Skeletal muscle tissue (tissue), 3 donors: ENCODE measurements at regions not wholly inside any gene's neighbourhood (a gene's known extent, or its start where the extent isn't known, plus 50 kb on each side); places are given as distances from the start of the nearest gene placed in this dataset.

Experiments
- H3K27ac ChIP-seq: one replicate; pipeline ENCODE4 v1.7.0; 2013; ENCODE audit warnings: mild to moderate bottlenecking, low read depth, low read length, inconsistent platforms
- H3K27me3 ChIP-seq, 3 donors: one replicate each; pipeline ENCODE4 v1.7.0; 2013; ENCODE audit warnings: low read length in 3 of 3; ENCODE audit not compliant: control insufficient read depth in 3 of 3, insufficient read depth in 3 of 3
- H3K36me3 ChIP-seq, 3 donors: one replicate each; pipeline ENCODE4 v1.7.0; 2013; ENCODE audit warnings: low read length in 3 of 3; ENCODE audit not compliant: control insufficient read depth in 3 of 3, insufficient read depth in 3 of 3
- H3K4me1 ChIP-seq, 3 donors: one replicate each; pipeline ENCODE4 v1.7.0; 2013; ENCODE audit warnings: low read length in 3 of 3, mild to moderate bottlenecking in 3 of 3; ENCODE audit not compliant: control insufficient read depth in 3 of 3, insufficient read depth in 3 of 3
- H3K4me3 ChIP-seq, 3 donors: one replicate each; pipeline ENCODE4 v1.7.0; 2013; ENCODE audit warnings: low read length in 3 of 3
- H3K9ac ChIP-seq, 3 donors: one replicate each; pipeline ENCODE4 v1.7.0; 2013; ENCODE audit warnings: low read length in 3 of 3, mild to moderate bottlenecking in 3 of 3, moderate library complexity in 2 of 3, low read depth in 1 of 3
- H3K9me3 ChIP-seq, 3 donors: one replicate each; pipeline ENCODE4 v1.7.0; 2013; ENCODE audit warnings: low read length in 3 of 3; ENCODE audit not compliant: control insufficient read depth in 3 of 3
- donor health status: Osteomylitis.

DNA sequence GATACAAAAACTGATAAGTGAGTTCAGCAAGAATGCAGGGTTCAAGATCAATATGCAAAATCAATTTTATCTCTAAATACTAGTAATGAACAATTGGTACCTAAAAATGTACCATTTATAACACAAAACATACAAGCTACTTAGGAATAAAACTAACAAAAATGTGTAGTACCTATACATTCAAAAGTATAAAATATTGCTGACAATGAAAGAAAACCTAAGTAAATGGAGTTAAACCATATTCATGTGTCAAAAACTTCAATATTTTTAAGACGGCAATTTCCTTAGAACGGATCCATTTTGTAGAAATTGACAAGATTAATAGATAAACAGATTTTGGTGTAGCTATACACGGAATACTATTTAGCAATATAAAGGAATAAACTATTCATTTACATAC, 343.1 kb upstream of the CCDC54 start:
- Histone ChIP-seq H3K9ac (no peak overlapping the region), H3K4me1 (no peaks in the 10 kb centered on the region), H3K4me3 (no peak overlapping the region), H3K27ac (no peak overlapping the region), H3K27me3 (no peaks in the 10 kb centered on the region), H3K36me3 (no peaks in the 10 kb centered on the region), H3K9me3 (peaks cover 0 to 4% (median 3%) of the 10 kb centered on the region in 3 donors)

DNA sequence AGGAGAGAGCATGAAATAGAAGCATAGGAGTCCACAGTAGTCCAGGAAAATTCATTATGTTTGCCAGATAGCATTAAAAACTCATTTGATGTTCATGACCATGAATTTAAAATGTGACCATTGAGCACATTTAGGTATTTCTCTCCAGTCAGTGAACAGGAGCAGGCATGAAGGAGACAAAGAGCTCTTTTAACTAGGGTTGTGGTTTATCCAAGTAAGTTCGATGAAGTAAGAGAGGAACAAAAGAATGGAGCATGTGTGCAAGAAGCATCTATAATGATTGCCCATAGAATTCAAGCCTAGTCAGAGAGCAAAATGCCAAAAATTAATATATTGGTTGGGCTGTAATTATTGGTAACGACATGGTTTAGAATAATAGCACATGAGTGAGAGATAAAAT, 342.1 kb upstream of the CCDC54 start:
- Histone ChIP-seq H3K36me3 (no peaks in the 10 kb centered on the region), H3K9ac (no peak overlapping the region), H3K9me3 (peaks cover 0 to 4% (median 3%) of the 10 kb centered on the region in 3 donors), H3K27ac (no peak overlapping the region), H3K4me1 (no peaks in the 10 kb centered on the region), H3K4me3 (no peak overlapping the region), H3K27me3 (no peaks in the 10 kb centered on the region)

DNA sequence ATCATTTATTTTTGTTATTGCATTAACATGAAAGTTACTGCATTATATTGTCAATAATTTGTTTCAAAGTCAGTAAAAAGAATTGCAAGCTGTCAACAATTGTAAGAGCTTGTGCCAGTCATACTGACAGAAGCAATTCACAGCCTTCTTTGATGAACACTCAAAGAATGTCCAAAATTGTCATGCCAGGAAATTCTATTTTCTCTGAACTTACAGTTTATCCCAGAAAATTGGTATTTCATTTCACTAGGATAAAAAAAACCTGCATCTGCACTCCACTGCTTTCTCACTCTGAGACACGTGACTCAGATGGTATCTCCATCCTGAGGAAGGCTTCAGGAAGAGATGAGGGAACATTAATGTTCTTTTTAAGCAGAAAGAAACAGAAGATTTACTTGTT, 332.6 kb upstream of the CCDC54 start:
- H3K27me3 ChIP-seq: no peaks in the 10 kb centered on the region
- no peak overlapping the region for H3K9ac ChIP-seq
- H3K9me3 ChIP-seq: no peaks in the 10 kb centered on the region
- no peak overlapping the region for H3K27ac ChIP-seq
- no peaks in the 10 kb centered on the region for H3K36me3 ChIP-seq
- H3K4me1 ChIP-seq: no peaks in the 10 kb centered on the region
- no peak overlapping the region for H3K4me3 ChIP-seq

DNA sequence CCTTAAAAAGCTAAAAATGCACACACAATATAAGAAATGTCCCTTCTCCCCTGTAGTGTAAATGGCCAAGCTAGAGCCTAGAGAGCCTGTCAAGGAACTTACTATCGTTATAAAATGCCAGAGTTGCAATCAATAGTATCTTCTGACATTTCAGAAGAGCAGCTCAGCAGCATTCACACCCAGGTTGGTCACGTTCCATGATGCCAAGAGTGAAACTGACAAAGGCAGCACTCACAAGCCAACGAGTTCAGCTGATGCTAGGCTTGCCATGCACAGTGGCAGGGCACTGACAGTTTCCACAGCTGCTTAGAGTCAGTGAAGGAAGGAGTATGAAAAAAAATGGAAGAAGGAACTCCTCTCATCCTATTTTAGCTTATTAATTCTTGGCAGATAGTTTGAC, 331.4 kb upstream of the CCDC54 start:
- Histone ChIP-seq H3K9me3 (no peaks in the 10 kb centered on the region), H3K27ac (no peak overlapping the region), H3K9ac (no peak overlapping the region), H3K36me3 (no peaks in the 10 kb centered on the region), H3K4me3 (no peak overlapping the region), H3K4me1 (no peaks in the 10 kb centered on the region), H3K27me3 (no peaks in the 10 kb centered on the region)

- H3K36me3 ChIP-seq: no peaks in the 10 kb centered on the region
Measured at GRCh38 chr3:107055181-107055942, 321.9 kb upstream of the CCDC54 start.

GRCh38 chr3:107061466-107061865, 315.8 kb upstream of the CCDC54 start:
- Histone ChIP-seq H3K36me3 (no peaks in the 10 kb centered on the region), H3K27me3 (no peaks in the 10 kb centered on the region), H3K9me3 (no peaks in the 10 kb centered on the region), H3K27ac (no peak overlapping the region), H3K9ac (no peak overlapping the region), H3K4me1 (peaks cover 2 to 8% (median 5%) of the 10 kb centered on the region in 3 donors), H3K4me3 (no peak overlapping the region)

More at GRCh38 chr3:107055181-107055942, 321.9 kb upstream of the CCDC54 start:
- no peaks in the 10 kb centered on the region for H3K27me3 ChIP-seq
- no peak overlapping the region for H3K9ac ChIP-seq
- no peaks in the 10 kb centered on the region for H3K4me1 ChIP-seq
- H3K27ac ChIP-seq: no peak overlapping the region
- H3K4me3 ChIP-seq: no peak overlapping the region
- H3K9me3 ChIP-seq: no peaks in the 10 kb centered on the region

DNA sequence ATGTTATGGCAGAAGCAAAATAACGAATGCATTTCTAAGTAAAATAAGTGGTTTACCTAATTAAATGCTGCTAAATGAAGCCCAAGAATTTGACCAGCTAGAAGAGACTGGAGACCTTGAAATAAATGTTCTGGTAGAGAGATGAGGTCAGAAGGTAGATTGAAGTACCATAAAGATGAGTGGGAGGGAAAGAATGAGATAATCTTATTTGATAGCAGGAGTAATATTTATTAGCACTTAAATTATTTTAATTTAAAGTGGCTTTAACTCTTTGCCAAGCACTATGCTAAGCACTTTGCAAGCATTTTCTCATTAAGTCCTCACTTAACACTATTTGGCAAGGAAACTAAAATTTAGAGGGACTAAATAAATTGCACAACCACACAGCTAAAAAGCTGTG, 314.9 kb upstream of the CCDC54 start:
- Histone ChIP-seq H3K27ac (no peak overlapping the region), H3K9me3 (no peaks in the 10 kb centered on the region), H3K9ac (no peak overlapping the region), H3K4me1 (peaks cover 2 to 8% (median 5%) of the 10 kb centered on the region in 3 donors), H3K4me3 (no peak overlapping the region), H3K36me3 (no peaks in the 10 kb centered on the region), H3K27me3 (no peaks in the 10 kb centered on the region)

GRCh38 chr3:107062787-107063186, 314.5 kb upstream of the CCDC54 start:
- no peaks in the 10 kb centered on the region for H3K36me3 ChIP-seq
- no peak overlapping the region for H3K4me3 ChIP-seq
- no peak overlapping the region for H3K27ac ChIP-seq
- H3K27me3 ChIP-seq: no peaks in the 10 kb centered on the region
- H3K9ac ChIP-seq: no peak overlapping the region
- no peaks in the 10 kb centered on the region for H3K9me3 ChIP-seq
- peaks cover 2 to 8% (median 5%) of the 10 kb centered on the region in 3 donors for H3K4me1 ChIP-seq

DNA sequence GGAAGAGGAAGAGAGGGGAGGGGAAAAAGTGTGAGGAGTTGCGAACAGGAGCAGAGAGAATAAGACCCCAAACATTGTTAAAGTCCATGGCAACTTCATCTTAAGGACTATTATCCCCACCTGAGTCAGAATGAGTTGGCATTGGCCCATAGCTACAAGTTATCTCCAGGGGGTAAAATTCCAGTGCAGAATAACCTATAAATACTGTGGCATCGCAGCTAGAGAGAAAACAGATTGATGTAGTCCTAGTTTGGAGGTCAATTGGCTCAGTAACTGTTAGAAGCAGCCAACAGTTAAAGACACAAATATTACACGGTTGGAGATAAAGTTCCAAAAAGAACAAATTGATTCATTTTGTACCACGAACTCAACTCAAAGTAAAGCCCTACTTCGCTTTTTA, 313.9 kb upstream of the CCDC54 start:
- Histone ChIP-seq H3K4me3 (no peak overlapping the region), H3K27me3 (no peaks in the 10 kb centered on the region), H3K9ac (no peak overlapping the region), H3K9me3 (no peaks in the 10 kb centered on the region), H3K36me3 (no peaks in the 10 kb centered on the region), H3K27ac (no peak overlapping the region), H3K4me1 (peaks cover 2 to 8% (median 5%) of the 10 kb centered on the region in 3 donors)

- Histone ChIP-seq H3K27ac (no peak overlapping the region), H3K4me1 (peaks cover 2 to 8% (median 5%) of the 10 kb centered on the region in 3 donors), H3K9me3 (no peaks in the 10 kb centered on the region), H3K9ac (peak overlapping the region in 1 of 3 donors; percentile 12), H3K27me3 (no peaks in the 10 kb centered on the region), H3K36me3 (no peaks in the 10 kb centered on the region), H3K4me3 (no peak overlapping the region)
Measured at GRCh38 chr3:107064405-107065060, 312.7 kb upstream of the CCDC54 start.
